Smooth muscle cell (in vitro differentiated cells): ENCODE measurements at regions not wholly inside any gene's neighbourhood (a gene's known extent, or its start where the extent isn't known, plus 50 kb on each side); places are given as distances from the start of the nearest gene placed in this dataset.

Source experiments
- DNase-seq: peaks from one replicate; lab custom pipeline; 2025; ENCODE audit not compliant: unreplicated experiment; lab: John Stamatoyannopoulos, UW
- H2AFZ ChIP-seq: fragments of 200-600 bp; sonication (generic); 2 replicates; pipeline ENCODE4 v1.6.0; 2016; ENCODE audit warnings: antibody characterized with exemption, low read depth, mild to moderate bottlenecking
- H3F3A ChIP-seq: fragments of 200-600 bp; sonication (generic); 2 replicates; pipeline ENCODE4 v1.6.0; 2017; ENCODE audit warnings: antibody characterized with exemption, low read depth
- H3K27ac ChIP-seq: fragments of 200-600 bp; sonication (generic); 2 replicates; pipeline ENCODE4 v1.5.1; 2016; ENCODE audit warnings: low read depth, mild to moderate bottlenecking
- H3K27me3 ChIP-seq: fragments of 200-600 bp; sonication (generic); 2 replicates; pipeline ENCODE4 v1.6.1; 2016; ENCODE audit warnings: low read depth, mild to moderate bottlenecking
- H3K36me3 ChIP-seq: fragments of 200-600 bp; sonication (generic); 2 replicates; pipeline ENCODE4 v1.5.1; 2016; ENCODE audit warnings: low read depth
- H3K4me1 ChIP-seq: fragments of 200-600 bp; sonication (generic); 2 replicates; pipeline ENCODE4 v1.5.1; 2016; ENCODE audit warnings: low read depth
- H3K4me2 ChIP-seq: fragments of 200-600 bp; sonication (generic); 2 replicates; pipeline ENCODE4 v1.6.0; 2016; ENCODE audit warnings: mild to moderate bottlenecking
- H3K4me3 ChIP-seq: fragments of 200-600 bp; sonication (generic); 2 replicates; pipeline ENCODE4 v1.5.1; 2016; ENCODE audit warnings: mild to moderate bottlenecking
- H3K79me2 ChIP-seq: fragments of 200-600 bp; sonication (generic); 2 replicates; pipeline ENCODE4 v1.6.0; 2016; ENCODE audit warnings: low read depth, mild to moderate bottlenecking
- H3K9ac ChIP-seq: fragments of 200-600 bp; sonication (generic); 2 replicates; pipeline ENCODE4 v1.6.0; 2016; ENCODE audit warnings: low read depth
- H3K9me3 ChIP-seq: fragments of 200-600 bp; sonication (generic); replicated peaks from 2 replicates; pipeline ENCODE4 v1.5.1; 2016; ENCODE audit warnings: low read depth
- H4K20me1 ChIP-seq: fragments of 200-600 bp; sonication (generic); 2 replicates; pipeline ENCODE4 v1.6.0; 2016; ENCODE audit warnings: low read depth
- WGBS: methylation state at CpG from one replicate; pipeline ENCODE4 v1.1.7; 2016; ENCODE audit warnings: low lambda C conversion rate; 5-methylcytosine and 5-hydroxymethylcytosine counted together
- TF ChIP-seq, protein P1 (sequence below): fragments of 200-600 bp; sonication (generic); IDR thresholded peaks from 2 replicates; pipeline ENCODE4 v1.5.1; 2017; ENCODE audit warnings: borderline replicate concordance, mild to moderate bottlenecking, antibody characterized with exemption; ENCODE audit not compliant: insufficient read depth, poor library complexity, severe bottlenecking

DNA sequence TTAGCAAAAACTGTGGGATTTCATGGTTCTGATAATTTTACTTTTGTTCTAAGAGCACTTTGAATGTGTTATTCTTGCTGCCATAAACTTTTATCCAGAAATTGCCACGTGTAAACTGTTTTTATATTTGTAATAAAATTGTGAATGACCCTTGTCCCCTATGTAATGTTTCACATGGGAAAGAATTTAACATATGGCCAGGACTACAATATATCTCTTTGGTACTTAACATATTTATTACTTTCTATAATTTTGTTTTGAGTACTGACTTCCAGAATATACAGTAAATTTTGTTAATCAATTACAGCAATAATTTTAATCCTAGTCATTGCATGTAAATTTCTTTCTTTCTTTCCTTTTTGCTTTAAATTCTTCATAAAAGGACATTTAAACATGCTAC, 735.0 kb upstream of the PHF14 start:
- Histone ChIP-seq H3K27ac (no peak overlapping the region), H3K4me3 (no peak overlapping the region), H2AFZ (peak overlapping the region; percentile 2), H3K27me3 (no peaks in the 10 kb centered on the region), H3K4me1 (peaks cover 4% of the 10 kb centered on the region), H3K4me2 (no peak overlapping the region), H3K9me3 (no peaks in the 10 kb centered on the region), H3K79me2 (no peaks in the 10 kb centered on the region), H3F3A (no peaks in the 10 kb centered on the region), H4K20me1 (no peaks in the 10 kb centered on the region), H3K9ac (no peak overlapping the region), H3K36me3 (no peaks in the 10 kb centered on the region)
- DNase-seq, result no peak
- TF ChIP-seq, protein P1, sequence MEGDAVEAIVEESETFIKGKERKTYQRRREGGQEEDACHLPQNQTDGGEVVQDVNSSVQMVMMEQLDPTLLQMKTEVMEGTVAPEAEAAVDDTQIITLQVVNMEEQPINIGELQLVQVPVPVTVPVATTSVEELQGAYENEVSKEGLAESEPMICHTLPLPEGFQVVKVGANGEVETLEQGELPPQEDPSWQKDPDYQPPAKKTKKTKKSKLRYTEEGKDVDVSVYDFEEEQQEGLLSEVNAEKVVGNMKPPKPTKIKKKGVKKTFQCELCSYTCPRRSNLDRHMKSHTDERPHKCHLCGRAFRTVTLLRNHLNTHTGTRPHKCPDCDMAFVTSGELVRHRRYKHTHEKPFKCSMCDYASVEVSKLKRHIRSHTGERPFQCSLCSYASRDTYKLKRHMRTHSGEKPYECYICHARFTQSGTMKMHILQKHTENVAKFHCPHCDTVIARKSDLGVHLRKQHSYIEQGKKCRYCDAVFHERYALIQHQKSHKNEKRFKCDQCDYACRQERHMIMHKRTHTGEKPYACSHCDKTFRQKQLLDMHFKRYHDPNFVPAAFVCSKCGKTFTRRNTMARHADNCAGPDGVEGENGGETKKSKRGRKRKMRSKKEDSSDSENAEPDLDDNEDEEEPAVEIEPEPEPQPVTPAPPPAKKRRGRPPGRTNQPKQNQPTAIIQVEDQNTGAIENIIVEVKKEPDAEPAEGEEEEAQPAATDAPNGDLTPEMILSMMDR, result no peak
- WGBS, result 70% methylated on average over 1 of the region's 1 CpG

DNA sequence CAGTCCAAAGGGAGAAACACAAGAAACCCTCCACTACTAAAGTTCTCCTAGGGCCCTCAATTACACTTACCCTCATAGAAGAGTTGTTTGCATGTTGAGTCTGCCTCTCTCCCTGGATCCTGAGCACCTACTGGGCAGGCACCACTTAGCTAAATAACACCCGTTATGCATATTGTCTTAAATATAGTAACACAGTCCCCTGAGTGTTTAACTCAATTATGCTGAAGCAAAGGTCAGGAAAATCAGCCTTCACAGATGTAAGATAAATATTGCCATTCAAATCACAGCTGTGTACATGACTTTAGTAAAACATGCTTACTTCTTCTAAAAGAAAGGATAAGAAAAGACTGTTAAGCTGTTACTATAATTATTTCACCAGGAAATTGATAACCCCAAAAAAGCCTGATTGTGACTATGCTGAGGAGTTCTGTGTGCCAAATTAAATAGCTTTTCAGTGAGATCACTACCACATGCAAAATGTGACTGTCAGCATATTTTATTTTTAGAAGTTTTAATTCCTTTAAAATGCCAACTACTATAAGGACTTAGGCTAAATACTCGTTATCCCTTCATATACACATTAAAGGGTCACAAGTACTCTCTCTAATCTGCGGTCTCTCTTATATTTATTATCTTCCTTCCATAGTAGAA, 733.9 kb upstream of the PHF14 start:
- H3K4me1 ChIP-seq, result peaks cover 4% of the 10 kb centered on the region

DNA sequence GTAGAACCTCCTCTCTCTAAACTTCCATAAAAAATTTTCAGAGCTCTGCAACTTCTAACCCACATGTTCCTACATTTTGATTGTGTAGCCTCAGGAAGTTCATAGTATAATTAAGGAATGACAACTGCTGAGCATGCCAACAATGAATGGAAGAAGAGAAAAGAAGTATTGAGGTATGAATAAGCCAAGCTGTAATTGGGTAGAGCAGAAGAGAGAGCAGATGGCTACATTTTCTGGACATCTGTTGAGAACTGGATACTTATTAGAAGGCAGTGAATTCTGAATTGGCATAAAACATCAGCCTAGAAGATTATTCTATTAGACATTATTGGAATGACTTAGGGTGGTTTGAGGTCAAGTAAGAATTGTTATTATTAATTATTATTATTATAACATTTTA, 728.3 kb upstream of the PHF14 start:
- DNase-seq, result no peak
- H3K27ac ChIP-seq, result no peak overlapping the region
- TF ChIP-seq, protein P1, result no peak
- H2AFZ ChIP-seq, result no peak overlapping the region
- H3K9ac ChIP-seq, result no peak overlapping the region
- no peaks in the 10 kb centered on the region for H3F3A ChIP-seq
- no peaks in the 10 kb centered on the region for H3K4me1 ChIP-seq
- H4K20me1 ChIP-seq, result no peaks in the 10 kb centered on the region
- H3K4me2 ChIP-seq, result no peak overlapping the region
- no peaks in the 10 kb centered on the region for H3K9me3 ChIP-seq
- no peaks in the 10 kb centered on the region for H3K79me2 ChIP-seq
- no peaks in the 10 kb centered on the region for H3K27me3 ChIP-seq
- H3K36me3 ChIP-seq, result no peaks in the 10 kb centered on the region
- H3K4me3 ChIP-seq, result no peak overlapping the region

More for the DNA sequence above, 733.9 kb upstream of the PHF14 start:
- TF ChIP-seq, protein P1, result no peak
- 66% methylated on average over 3 of the region's 3 CpGs for WGBS
- no peaks in the 10 kb centered on the region for H3K9me3 ChIP-seq
- no peaks in the 10 kb centered on the region for H3K79me2 ChIP-seq
- no peak for DNase-seq
- no peak overlapping the region for H3K4me3 ChIP-seq
- no peaks in the 10 kb centered on the region for H3F3A ChIP-seq
- H3K36me3 ChIP-seq, result no peaks in the 10 kb centered on the region
- H3K4me2 ChIP-seq, result peak overlapping the region; percentile 27
- H4K20me1 ChIP-seq, result no peaks in the 10 kb centered on the region
- H2AFZ ChIP-seq, result peak overlapping the region; percentile 2
- no peaks in the 10 kb centered on the region for H3K27me3 ChIP-seq
- H3K27ac ChIP-seq, result no peak overlapping the region
- H3K9ac ChIP-seq, result no peak overlapping the region

DNA sequence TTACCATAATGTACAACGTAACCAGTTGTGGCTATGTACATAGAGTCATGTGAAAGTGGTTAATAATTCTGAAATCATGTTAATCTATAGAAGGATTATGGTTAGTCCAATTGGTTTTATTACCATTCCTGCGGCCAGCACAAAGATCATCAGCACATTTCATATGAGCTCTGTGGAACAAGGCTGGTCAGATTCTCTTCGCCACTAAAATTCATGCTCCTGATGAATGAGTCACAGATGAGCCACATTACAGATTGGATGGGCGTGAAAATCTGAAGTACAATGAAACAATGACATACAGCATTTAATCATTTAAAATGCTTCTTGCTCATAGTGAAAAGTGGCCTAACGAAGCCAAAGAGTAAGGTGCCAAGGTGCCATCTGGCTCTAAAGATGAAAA, 716.2 kb upstream of the PHF14 start:
- no peak overlapping the region for H2AFZ ChIP-seq
- DNase-seq, result no peak
- H3K27me3 ChIP-seq, result no peaks in the 10 kb centered on the region
- H3K9me3 ChIP-seq, result no peaks in the 10 kb centered on the region
- H3F3A ChIP-seq, result no peaks in the 10 kb centered on the region
- H3K36me3 ChIP-seq, result no peaks in the 10 kb centered on the region
- H3K9ac ChIP-seq, result no peak overlapping the region
- no peak overlapping the region for H3K4me2 ChIP-seq
- H3K79me2 ChIP-seq, result no peaks in the 10 kb centered on the region
- H3K27ac ChIP-seq, result no peak overlapping the region
- WGBS, result 80% methylated on average over 5 of the region's 5 CpGs
- TF ChIP-seq, protein P1, result no peak
- H4K20me1 ChIP-seq, result no peaks in the 10 kb centered on the region
- no peak overlapping the region for H3K4me3 ChIP-seq
- no peaks in the 10 kb centered on the region for H3K4me1 ChIP-seq
